H1 (cell line): ENCODE measurements at regions not wholly inside any gene's neighbourhood (a gene's known extent, or its start where the extent isn't known, plus 50 kb on each side); places are given as distances from the start of the nearest gene placed in this dataset. TPM values are rescaled to one million over a fixed set of nuclear protein-coding genes. Genes with fewer than 3 reads are reported as not detected.

ENCODE experiments used
- small RNA-seq: library from polyadenylated mRNA; stranded (forward); fragments of <200 nt; extraction: miRNeasy Mini kit (QIAGEN cat#:217004); gene quantifications from one replicate; pipeline ENCODE3, GENCODE V24; 2013; ENCODE audit not compliant: insufficient read depth

Small RNAs in the stretch of these regions (small RNA-seq; reads per million reads assigned to genes)
- gene AC069439.1 (not detected), gene AC072046.1 (not detected), gene AC072046.2 (not detected), gene MTND4LP10 (not detected), gene RN7SKP298 (not detected)
